Activated CD4-positive, alpha-beta T cell treated with anti-CD3 and anti-CD28 coated beads for 48 hours (primary cell): ENCODE measurements at regions not wholly inside any gene's neighbourhood (a gene's known extent, or its start where the extent isn't known, plus 50 kb on each side); places are given as distances from the start of the nearest gene placed in this dataset.
"Not testable (repeated sequence)": the region's sequence is repeated elsewhere in the genome, so short reads cannot be mapped to it uniquely, and the experiment has no call there.

Experiments used
- DNase-seq: peaks from one replicate; pipeline ENCODE4 v3.0.0-alpha.2; 2020

GRCh38 chr11:81869351-81870065 lies 864.2 kb downstream of the FAM181B start:
- peak; percentile 86 for DNase-seq

- DNase-seq = no peak
Measured at GRCh38 chr11:81866896-81867295, 866.8 kb downstream of the FAM181B start.

DNA sequence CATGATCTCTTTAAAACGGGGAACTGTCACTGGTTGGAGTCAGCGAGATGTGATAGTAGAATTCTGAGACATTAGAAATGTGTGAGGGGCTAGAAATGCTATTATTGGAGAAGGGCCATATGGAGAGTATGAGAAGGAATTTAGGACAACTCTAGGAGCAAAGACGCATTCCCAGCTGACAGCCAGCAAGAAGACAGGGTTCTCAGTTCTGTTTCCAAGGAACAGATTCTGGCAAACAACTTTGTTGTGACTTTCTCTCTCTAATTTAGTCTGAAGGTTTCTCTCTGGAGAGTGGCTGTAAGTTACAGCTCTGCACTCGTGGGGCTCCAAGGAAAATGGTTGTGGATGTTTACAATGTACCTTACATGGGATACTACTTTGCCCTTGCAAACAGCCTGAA lies 876.3 kb downstream of the FAM181B start:
- DNase-seq = no peak

- no peak for DNase-seq
Measured at GRCh38 chr11:81853791-81854190, 879.9 kb downstream of the FAM181B start.

GRCh38 chr11:81852896-81853295 lies 880.8 kb downstream of the FAM181B start:
- no peak for DNase-seq

- no peak for DNase-seq
Measured at GRCh38 chr11:81840380-81840779, 893.3 kb downstream of the FAM181B start.

DNA sequence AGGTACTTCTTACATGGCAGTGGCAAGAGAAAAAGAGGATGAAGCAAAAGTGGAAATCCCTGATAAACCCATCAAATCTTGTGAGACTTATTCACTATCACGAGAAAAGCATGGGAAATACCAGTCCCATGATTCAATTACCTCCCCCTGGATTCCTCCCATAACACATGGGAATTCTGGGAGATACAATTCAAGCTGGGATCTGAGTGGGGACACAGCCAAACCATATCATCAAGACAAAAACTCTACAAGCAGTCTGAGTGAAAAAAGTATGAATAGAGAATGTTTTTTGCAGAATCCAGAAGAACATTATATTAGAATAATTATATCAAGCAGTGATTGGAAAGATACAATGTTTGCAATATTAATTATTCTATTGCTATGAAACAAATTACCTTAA lies 893.7 kb downstream of the FAM181B start:
- DNase-seq = no peak

GRCh38 chr11:81839016-81839415 lies 894.6 kb downstream of the FAM181B start:
- no peak for DNase-seq

- no peak for DNase-seq
Measured at GRCh38 chr11:81829976-81830375, 903.7 kb downstream of the FAM181B start.

DNA sequence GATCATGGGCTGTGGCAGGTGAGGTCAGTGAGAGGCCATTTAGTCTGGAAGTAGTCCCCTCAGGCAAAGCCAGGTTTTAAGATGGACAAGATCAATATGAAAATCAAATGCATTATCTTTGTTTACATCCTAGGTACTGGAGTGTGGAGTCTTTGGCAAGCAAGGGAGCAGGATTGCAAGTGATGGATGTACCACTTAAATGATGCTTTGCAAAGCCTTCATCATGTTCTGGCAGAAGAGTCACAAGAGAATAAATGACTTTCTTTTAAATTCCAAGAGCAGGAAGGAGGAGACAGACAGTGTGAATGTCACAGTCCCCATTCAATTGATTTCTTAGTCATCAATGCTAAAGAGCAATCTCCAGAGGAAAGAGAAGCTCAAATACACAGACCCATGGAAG lies 908.3 kb downstream of the FAM181B start:
- no peak for DNase-seq

DNA sequence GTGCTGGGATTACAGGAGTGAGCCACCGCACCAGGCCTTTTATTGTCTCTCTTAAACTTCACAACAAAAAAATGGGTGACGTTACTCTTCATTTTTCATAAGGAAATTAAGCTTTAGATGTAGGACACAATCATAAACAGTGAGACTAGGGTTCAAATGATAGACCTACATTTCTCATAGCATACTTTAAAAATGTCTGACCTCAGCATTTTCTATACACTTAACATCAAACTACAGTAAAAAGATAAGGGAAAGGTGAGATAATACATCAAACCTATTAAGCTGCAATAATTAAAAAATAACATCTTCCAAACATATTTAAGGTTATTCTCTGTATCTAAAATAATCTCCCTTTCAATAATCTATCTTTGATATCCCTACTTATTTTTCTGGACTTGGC lies 914.2 kb downstream of the FAM181B start:
- no peak for DNase-seq

DNA sequence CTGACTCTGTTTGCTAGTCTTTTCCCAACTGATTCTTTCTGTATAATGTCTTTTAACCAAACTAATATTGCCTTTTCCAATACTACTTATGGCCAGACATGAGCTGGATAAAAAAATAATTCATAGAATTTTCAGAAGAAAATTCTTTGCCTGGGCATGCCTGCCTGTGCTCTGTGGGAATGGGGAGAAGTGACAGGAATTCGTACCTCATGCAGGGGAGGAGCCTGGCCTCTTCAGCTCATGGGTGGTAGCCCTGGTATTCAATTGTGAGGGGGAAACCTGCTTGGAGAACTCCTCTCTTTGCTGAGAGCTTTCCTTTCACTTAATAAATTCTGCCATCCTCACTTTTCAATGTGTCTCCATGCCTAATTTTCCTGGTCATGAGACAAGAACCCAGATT lies 928.8 kb downstream of the FAM181B start:
- DNase-seq = no peak

- DNase-seq = no peak
Measured at GRCh38 chr11:81802591-81802990, 931.1 kb downstream of the FAM181B start.

DNA sequence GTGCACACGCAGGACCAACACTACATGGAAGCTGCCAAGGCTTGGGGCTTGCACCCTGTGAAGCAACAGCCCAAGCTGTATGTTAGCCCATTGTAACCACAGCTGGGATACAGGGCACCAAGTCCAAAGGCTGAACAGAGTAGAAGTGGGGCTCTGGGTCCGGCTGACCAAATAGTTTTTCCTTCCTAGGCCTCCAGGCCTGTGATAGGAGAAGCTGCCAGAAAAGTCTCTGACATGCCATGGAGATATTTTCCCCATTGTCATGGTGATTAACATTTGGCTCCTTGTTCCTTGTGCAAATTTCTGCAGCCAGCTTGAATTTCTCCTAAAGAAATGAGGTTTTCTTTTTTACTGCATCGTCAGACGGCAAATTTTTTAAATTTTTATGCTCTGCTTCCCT lies 941.2 kb downstream of the FAM181B start:
- DNase-seq = no peak

- no peak for DNase-seq
Measured at GRCh38 chr11:81787584-81788049, 946.0 kb downstream of the FAM181B start.

- no peak for DNase-seq
Measured at GRCh38 chr11:81772166-81772565, 961.5 kb downstream of the FAM181B start.

GRCh38 chr11:81769906-81770305 lies 963.8 kb downstream of the FAM181B start:
- not testable (repeated sequence) for DNase-seq

GRCh38 chr11:81756864-81757595 lies 976.6 kb downstream of the FAM181B start:
- DNase-seq = no peak

- no peak for DNase-seq
Measured at GRCh38 chr11:81749245-81749644, 984.4 kb downstream of the FAM181B start.

GRCh38 chr11:81744336-81745116 lies 989.1 kb downstream of the FAM181B start:
- no peak for DNase-seq

GRCh38 chr11:81725701-81726100 lies 1008.0 kb downstream of the FAM181B start:
- no peak for DNase-seq

GRCh38 chr11:81717695-81718094 lies 1016.0 kb downstream of the FAM181B start:
- no peak for DNase-seq

- no peak for DNase-seq
Measured at GRCh38 chr11:81707881-81708280, 1025.8 kb downstream of the FAM181B start.

DNA sequence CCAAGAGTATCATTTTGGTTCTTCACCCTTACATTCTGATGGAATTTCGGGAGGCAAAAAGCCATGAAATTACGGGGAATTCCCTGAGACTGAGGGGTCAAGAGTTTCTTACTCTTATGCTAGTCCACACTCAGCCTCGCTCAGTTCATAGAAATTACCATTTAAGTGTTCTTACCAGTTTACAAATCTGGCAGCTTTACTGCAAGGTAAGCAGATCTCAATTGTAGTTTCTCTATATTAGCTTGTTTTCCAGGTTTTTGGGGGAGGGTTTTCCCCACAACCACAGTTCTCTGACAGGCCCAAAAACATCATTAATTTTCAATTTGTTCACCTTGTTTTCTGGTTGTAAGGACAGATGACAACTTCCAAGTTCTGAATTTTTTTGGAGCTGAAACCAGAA lies 1028.4 kb downstream of the FAM181B start:
- DNase-seq = no peak
